COLO829 (cell line): ENCODE measurements at regions not wholly inside any gene's neighbourhood (a gene's known extent, or its start where the extent isn't known, plus 50 kb on each side); places are given as distances from the start of the nearest gene placed in this dataset.
"Not testable (repeated sequence)": the region's sequence is repeated elsewhere in the genome, so short reads cannot be mapped to it uniquely, and the experiment has no call there.

Source experiments
- DNase-seq: peaks from one replicate; pipeline ENCODE4 v3.0.0; 2012; ENCODE audit warnings: low spot score

- no peak for DNase-seq
Measured at GRCh38 chr4:117811731-117812130, 222.6 kb upstream of the NDST3 start.

- DNase-seq, result no peak
Measured at GRCh38 chr4:117814277-117815246, 219.7 kb upstream of the NDST3 start.

- peak; percentile 36 for DNase-seq
Measured at GRCh38 chr4:117817301-117817700, 217.0 kb upstream of the NDST3 start.

DNA sequence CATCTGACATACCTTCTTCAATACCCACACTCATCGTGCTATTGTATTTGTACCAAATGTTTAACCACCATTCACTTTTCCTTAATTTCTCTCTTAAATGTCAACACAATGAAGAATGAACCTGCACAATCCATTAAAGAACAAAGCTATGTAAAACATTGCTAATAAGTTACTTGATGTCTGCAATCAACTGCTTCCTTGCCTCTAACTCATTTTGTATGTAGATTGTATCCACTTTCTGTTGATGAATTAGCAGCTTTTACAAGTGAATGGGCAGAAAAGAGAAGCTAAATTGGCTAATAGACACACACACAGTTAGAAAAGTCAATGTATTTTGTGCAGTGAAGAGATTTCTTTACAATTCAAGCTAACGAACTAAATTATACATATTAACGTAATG is 212.5 kb upstream of the NDST3 start:
- DNase-seq, result no peak

GRCh38 chr4:117823388-117823787 is 210.9 kb upstream of the NDST3 start:
- no peak for DNase-seq

GRCh38 chr4:117825600-117825999 is 208.7 kb upstream of the NDST3 start:
- DNase-seq, result no peak

- no peak for DNase-seq
Measured at GRCh38 chr4:117831060-117831683, 203.1 kb upstream of the NDST3 start.

DNA sequence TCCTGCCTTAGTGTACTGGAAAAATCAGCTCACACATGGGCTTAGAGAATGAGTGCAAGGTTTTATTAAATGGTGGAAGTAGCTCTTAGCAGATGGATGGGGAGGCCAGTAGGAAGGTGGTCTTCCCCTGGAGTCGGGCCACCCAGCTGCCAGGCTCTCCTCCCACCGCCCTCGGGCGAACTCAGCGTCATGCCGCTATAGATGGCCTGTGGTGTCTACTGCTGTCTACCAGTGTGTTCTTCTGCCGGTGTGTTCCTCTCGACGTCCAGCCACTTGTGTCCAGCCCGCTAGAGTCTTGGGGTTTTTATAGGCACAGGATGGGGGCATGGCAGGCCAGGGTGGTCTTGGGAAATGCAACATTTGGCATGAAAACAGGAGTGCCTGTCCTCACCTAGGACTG is 198.7 kb upstream of the NDST3 start:
- no peak for DNase-seq

- DNase-seq, result no peak
Measured at GRCh38 chr4:117844594-117844993, 189.7 kb upstream of the NDST3 start.

DNA sequence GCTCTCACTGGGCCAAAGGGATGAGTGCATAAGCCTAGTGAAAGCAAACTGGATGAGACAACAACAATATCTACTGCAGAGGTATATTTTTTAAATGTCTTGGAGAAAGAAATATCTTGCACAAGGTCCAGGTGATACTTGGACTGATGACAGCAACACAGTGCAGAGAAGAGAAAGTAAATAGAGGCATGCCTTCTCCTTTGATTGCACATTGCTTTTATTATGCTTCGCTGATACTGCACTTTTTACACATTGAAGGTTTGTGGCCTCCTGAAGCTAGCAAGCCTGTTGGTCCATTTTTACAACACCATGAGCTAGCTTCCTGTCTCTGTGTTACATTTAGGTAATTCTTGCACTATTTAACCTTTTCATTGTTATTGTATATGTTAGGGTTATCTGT is 189.0 kb upstream of the NDST3 start:
- DNase-seq, result no peak

- DNase-seq, result no peak
Measured at GRCh38 chr4:117847849-117848248, 186.4 kb upstream of the NDST3 start.

DNA sequence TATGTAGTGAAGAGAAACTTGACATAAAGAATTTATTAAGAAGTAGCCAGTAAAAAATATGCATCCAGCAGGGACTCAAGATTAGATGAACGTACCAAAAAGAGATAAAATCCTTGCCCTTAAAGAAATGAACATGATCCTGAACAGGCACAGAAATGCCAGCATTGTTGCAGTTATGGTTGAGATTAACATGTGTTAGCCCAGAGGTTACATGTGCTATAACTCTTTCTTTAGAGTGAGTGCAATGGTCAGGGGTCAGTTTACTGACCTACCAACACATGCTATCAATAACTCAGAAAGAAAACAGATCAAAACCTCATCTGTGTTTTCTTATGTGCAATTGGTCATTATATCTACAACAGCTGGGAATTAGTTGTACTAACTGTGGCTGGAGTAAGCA is 166.1 kb upstream of the NDST3 start:
- no peak for DNase-seq

DNA sequence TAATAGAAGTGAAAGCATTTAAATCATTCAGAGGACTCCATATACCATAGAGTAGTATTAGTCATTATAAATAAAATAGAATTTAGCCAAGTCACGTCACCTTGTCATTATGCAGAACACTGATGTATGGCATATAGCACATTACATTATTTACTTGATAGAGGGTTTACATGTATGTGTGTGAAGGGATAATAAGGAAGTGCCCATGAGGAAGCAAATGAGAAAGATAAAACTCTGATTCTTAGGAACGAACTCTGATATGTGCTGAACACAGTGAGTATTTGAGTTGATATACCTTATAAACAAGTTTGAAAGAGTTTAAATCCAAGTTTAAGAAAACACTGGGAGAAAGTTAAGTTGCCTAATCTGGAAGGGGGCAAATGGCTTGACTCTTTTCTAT is 160.5 kb upstream of the NDST3 start:
- DNase-seq, result no peak

GRCh38 chr4:117874216-117874615 is 160.1 kb upstream of the NDST3 start:
- DNase-seq, result no peak

GRCh38 chr4:117889978-117890377 is 144.3 kb upstream of the NDST3 start:
- no peak for DNase-seq

GRCh38 chr4:117893207-117893606 is 141.1 kb upstream of the NDST3 start:
- peak; percentile 87 for DNase-seq

DNA sequence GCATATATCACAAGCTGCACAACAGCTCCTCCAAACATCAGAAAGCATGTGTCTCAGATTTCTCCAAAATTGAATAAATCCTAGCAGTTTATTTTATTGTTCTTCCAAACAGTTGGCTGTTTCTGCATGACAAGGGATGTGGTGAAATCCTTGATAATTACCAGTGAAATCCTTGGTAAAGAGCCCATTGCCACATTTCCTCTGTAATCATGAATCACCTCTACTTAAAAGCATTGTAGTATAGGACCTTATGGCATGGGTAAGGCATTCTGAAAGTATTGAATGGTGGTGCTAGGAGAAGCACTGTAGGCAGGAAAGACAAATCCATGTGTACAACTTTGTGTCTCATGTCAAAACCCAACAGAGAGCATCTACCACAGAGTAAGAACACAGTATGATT is 135.8 kb upstream of the NDST3 start:
- DNase-seq, result no peak

GRCh38 chr4:117900832-117901231 is 133.5 kb upstream of the NDST3 start:
- DNase-seq, result no peak

GRCh38 chr4:117907646-117908045 is 126.6 kb upstream of the NDST3 start:
- DNase-seq, result no peak

DNA sequence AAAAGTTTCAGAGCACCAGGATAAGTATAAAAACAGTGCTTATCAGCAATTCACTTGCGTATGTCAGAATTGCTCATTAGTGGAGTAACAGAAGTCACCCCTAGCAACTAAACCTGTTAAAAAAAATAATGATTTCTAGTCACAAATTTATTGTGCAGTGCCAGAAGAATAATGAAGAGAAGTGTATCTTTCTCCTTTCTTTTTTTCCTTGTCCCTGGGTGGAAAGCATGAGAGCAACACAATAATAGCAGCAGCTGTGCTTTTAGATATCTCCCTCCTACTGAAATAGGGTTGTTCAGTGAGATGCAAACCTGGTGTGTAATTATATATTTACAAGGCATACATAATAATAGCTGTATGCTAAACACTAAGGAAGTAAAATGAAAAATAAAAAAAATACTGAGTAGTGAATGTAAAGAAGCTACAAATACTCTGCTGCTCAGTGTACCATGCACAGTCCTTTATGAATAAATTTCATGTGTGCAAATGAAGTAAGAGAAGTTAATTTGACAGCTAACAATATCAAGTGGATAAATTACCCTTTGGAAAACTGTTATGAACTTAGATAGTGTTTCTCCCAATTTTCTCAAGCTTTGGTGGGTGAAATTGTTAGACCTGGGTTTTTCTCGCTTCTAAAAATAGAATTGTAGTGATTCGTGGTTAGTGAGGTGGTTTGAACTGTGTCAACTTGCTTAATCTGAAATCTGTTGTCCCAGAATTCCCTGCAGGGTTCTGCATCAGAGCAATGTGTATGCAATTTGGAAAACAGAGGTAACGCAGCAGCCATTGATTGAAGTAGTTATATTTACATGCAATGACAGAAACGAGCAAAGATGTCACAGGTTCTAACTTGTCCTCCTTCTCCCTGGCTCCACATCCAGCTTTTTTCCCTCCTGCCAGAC is 125.7 kb upstream of the NDST3 start:
- no peak for DNase-seq

GRCh38 chr4:117916728-117917127 is 117.6 kb upstream of the NDST3 start:
- no peak for DNase-seq

DNA sequence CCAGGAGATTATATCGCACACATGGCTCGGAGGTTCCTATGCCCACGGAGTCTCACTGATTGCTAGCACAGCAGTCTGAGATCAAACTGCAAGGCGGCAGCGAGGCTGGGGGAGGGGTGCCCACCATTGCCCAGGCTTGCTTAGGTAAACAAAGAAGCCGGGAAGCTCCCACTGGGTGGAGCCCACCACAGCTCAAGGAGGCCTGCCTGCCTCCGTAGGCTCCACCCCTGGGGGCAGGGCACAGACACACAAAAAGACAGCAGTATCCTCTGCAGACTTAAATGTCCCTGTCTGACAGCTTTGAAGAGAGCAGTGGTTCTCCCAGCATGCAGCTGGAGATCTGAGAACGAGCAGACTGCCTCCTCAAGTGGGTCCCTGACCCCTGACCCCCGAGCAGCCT is 112.0 kb upstream of the NDST3 start:
- not testable (repeated sequence) for DNase-seq
